ENCODE measurements at regions not wholly inside any gene's neighbourhood (a gene's known extent, or its start where the extent isn't known, plus 50 kb on each side); places are given as distances from the start of the nearest gene placed in this dataset.

DNA sequence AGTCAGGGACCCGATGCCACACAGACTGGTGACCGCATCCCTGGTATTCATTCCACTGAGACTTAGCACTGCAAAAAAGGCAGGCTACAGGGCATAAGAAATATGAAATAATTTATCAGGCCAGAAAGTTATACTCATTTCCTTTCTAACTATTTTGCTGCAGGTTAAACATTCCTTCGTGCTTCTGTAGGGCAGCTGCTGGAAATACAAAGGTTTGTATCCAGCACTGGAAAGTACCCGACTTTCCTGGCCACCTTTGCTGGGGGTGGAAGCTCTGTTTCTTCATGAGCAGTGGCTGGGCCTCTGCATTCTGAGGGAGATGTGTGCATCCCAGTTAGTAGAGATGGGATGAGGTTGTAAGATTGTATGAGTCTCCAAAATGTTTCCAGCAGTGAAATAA is 478.6 kb upstream of the WWC1 start:
- Histone ChIP-seq H3K27me3 (ENCODE audit: insufficient read depth, poor library complexity, severe bottlenecking) (no peaks in the 10 kb centered on the region), H3K36me3 (ENCODE audit: low read depth) (no peaks in the 10 kb centered on the region), H3K9me3 (ENCODE audit: severe bottlenecking) (no peaks in the 10 kb centered on the region), H3K4me3 (ENCODE audit: severe bottlenecking) (no peak overlapping the region), H3K27ac (ENCODE audit: poor library complexity, severe bottlenecking) (no peak overlapping the region), H3K4me1 (ENCODE audit: insufficient read depth, poor library complexity, severe bottlenecking) (peaks cover 44% of the 10 kb centered on the region)
- TF ChIP-seq, protein P1, sequence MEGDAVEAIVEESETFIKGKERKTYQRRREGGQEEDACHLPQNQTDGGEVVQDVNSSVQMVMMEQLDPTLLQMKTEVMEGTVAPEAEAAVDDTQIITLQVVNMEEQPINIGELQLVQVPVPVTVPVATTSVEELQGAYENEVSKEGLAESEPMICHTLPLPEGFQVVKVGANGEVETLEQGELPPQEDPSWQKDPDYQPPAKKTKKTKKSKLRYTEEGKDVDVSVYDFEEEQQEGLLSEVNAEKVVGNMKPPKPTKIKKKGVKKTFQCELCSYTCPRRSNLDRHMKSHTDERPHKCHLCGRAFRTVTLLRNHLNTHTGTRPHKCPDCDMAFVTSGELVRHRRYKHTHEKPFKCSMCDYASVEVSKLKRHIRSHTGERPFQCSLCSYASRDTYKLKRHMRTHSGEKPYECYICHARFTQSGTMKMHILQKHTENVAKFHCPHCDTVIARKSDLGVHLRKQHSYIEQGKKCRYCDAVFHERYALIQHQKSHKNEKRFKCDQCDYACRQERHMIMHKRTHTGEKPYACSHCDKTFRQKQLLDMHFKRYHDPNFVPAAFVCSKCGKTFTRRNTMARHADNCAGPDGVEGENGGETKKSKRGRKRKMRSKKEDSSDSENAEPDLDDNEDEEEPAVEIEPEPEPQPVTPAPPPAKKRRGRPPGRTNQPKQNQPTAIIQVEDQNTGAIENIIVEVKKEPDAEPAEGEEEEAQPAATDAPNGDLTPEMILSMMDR (IDR thresholded peaks at IDR 0.05; ENCODE audit: poor library complexity, severe bottlenecking), result no peak
- DNase-seq (ENCODE audit: low spot score) (no peak), ATAC-seq (ENCODE audit: low read depth) (no peak)

DNA sequence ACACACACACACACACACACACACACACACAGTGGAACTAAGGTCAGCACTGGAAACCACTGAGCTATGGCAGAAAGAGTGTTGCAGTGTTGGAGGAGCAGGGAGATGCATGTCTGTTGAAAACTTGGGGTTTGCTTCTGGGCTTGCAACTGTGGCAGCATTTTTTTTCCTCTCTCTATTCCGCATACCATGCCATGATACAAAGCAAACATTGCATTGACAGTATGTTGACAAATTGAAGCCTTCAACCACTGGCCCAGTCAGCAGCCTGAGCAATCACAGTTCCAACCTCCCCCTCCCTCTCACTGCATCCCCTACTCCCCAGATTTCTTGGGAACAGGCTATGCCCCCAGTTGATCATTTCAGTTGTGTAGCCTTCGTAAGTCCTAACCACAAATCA is 478.1 kb upstream of the WWC1 start:
- Histone ChIP-seq H3K9me3 (ENCODE audit: severe bottlenecking) (no peaks in the 10 kb centered on the region), H3K4me1 (ENCODE audit: insufficient read depth, poor library complexity, severe bottlenecking) (peaks cover 44% of the 10 kb centered on the region), H3K4me3 (ENCODE audit: severe bottlenecking) (no peak overlapping the region), H3K27ac (ENCODE audit: poor library complexity, severe bottlenecking) (no peak overlapping the region), H3K27me3 (ENCODE audit: insufficient read depth, poor library complexity, severe bottlenecking) (no peaks in the 10 kb centered on the region), H3K36me3 (ENCODE audit: low read depth) (no peaks in the 10 kb centered on the region)
- no peak for ATAC-seq (ENCODE audit: low read depth)
- TF ChIP-seq, protein P1 (IDR thresholded peaks at IDR 0.05; ENCODE audit: poor library complexity, severe bottlenecking), result no peak
- no peak for DNase-seq (ENCODE audit: low spot score)

- peak overlapping the region; percentile 94 for H3K27ac ChIP-seq (ENCODE audit: poor library complexity, severe bottlenecking)
- peaks cover 44% of the 10 kb centered on the region for H3K4me1 ChIP-seq (ENCODE audit: insufficient read depth, poor library complexity, severe bottlenecking)
- no peaks in the 10 kb centered on the region for H3K9me3 ChIP-seq (ENCODE audit: severe bottlenecking)
- H3K4me3 ChIP-seq (ENCODE audit: severe bottlenecking), result no peak overlapping the region
- no peaks in the 10 kb centered on the region for H3K27me3 ChIP-seq (ENCODE audit: insufficient read depth, poor library complexity, severe bottlenecking)
- TF ChIP-seq, protein P1 (IDR thresholded peaks at IDR 0.05; ENCODE audit: poor library complexity, severe bottlenecking), result no peak
- no peaks in the 10 kb centered on the region for H3K36me3 ChIP-seq (ENCODE audit: low read depth)
- ATAC-seq (ENCODE audit: low read depth) (no peak), DNase-seq (ENCODE audit: low spot score) (no peak)
Observed at GRCh38 chr5:167814040-167814439, 477.4 kb upstream of the WWC1 start.

DNA sequence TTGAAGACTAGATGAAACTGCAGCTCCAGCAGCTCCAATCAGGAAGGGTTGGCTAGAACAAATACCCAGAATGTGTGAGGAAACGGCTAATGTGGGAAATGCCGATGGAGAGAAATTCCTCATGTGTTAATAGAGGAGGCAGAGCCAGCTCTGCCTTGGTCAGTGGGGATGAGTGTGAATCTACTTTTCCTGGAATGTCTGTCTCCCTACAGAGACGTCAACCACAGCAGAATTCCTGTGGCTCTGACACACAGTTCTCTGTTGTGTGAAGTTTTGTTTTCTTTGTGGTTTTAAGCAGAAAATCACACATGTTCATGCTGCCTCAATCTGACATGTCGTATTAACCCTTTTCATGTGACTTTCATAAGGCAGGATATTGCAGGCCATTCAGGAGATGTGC is 476.6 kb upstream of the WWC1 start:
- Histone ChIP-seq H3K9me3 (ENCODE audit: severe bottlenecking) (no peaks in the 10 kb centered on the region), H3K27ac (ENCODE audit: poor library complexity, severe bottlenecking) (peak overlapping the region; percentile 94), H3K36me3 (ENCODE audit: low read depth) (no peaks in the 10 kb centered on the region), H3K27me3 (ENCODE audit: insufficient read depth, poor library complexity, severe bottlenecking) (no peaks in the 10 kb centered on the region), H3K4me1 (ENCODE audit: insufficient read depth, poor library complexity, severe bottlenecking) (peaks cover 44% of the 10 kb centered on the region), H3K4me3 (ENCODE audit: severe bottlenecking) (no peak overlapping the region)
- TF ChIP-seq, protein P1 (IDR thresholded peaks at IDR 0.05; ENCODE audit: poor library complexity, severe bottlenecking), result no peak
- ATAC-seq (ENCODE audit: low read depth) (peak; percentile 89), DNase-seq (ENCODE audit: low spot score) (peak; percentile 76)

DNA sequence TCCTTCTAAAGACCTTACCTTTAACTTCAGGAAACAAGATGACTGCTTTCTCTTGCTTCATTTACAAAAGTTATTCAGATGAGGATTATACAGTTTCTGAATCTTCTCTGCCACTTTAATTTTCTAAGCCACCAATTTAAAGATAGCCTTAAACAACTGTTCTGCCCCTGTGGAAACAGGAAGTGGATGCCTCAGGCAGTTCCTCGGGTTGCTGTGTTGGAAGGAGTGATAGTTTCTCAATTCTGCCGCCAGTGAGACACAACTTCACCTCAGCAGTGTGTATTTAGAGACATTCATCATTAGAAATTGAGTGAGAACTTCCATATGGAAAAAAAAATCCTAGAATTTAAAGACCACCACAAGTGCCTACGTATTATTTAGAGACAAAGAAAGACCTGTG is 475.1 kb upstream of the WWC1 start:
- DNase-seq (ENCODE audit: low spot score) (peak; percentile 69), ATAC-seq (ENCODE audit: low read depth) (peak; percentile 35)
- Histone ChIP-seq H3K27me3 (ENCODE audit: insufficient read depth, poor library complexity, severe bottlenecking) (no peaks in the 10 kb centered on the region), H3K27ac (ENCODE audit: poor library complexity, severe bottlenecking) (peak overlapping the region; percentile 94), H3K4me3 (ENCODE audit: severe bottlenecking) (no peak overlapping the region), H3K9me3 (ENCODE audit: severe bottlenecking) (no peaks in the 10 kb centered on the region), H3K4me1 (ENCODE audit: insufficient read depth, poor library complexity, severe bottlenecking) (peaks cover 44% of the 10 kb centered on the region), H3K36me3 (ENCODE audit: low read depth) (no peaks in the 10 kb centered on the region)
- TF ChIP-seq, protein P1 (IDR thresholded peaks at IDR 0.05; ENCODE audit: poor library complexity, severe bottlenecking), result no peak
